Right lobe of liver (tissue), 6 donors: ENCODE measurements at regions not wholly inside any gene's neighbourhood (a gene's known extent, or its start where the extent isn't known, plus 50 kb on each side); places are given as distances from the start of the nearest gene placed in this dataset.

Experiments used
- ATAC-seq, 4 donors: fragments of 200-7000 bp; cut with Tn5 transposase; one replicate each; pipeline ENCODE4 v1.9.1; 2020; ENCODE audit warnings: mild to moderate bottlenecking in 4 of 4, moderate library complexity in 4 of 4
- DNase-seq, 3 donors: peaks; one replicate each; pipeline ENCODE4 v3.0.0-alpha.2; 2020
- H3K27ac ChIP-seq, 3 donors: fragments of 200-600 bp; one replicate each; pipeline ENCODE4 v1.8.0; 2022
- H3K27me3 ChIP-seq, 2 donors: fragments of 200-600 bp; one replicate each; pipeline ENCODE4 v1.8.0; 2022
- H3K36me3 ChIP-seq, 4 donors: fragments of 200-600 bp; sonication (generic) in 1 of 4; one replicate each; pipeline versions ENCODE4 v1.5.1 to v1.8.0; 2017 to 2022; ENCODE audit warnings: control low read depth in 1 of 4
- H3K4me1 ChIP-seq, 4 donors: fragments of 200-600 bp; sonication (generic) in 1 of 4; one replicate each; pipeline versions ENCODE4 v1.5.1 to v1.8.0; 2017 to 2022; ENCODE audit warnings: control low read depth in 1 of 4
- H3K4me3 ChIP-seq, 3 donors: fragments of 200-600 bp; one replicate each; pipeline ENCODE4 v1.8.0; 2022
- H3K9me3 ChIP-seq, 4 donors: fragments of 200-600 bp; sonication (generic) in 1 of 4; one replicate each; pipeline versions ENCODE4 v1.5.1 to v1.8.0; 2017 to 2022; ENCODE audit warnings: control low read depth in 1 of 4
- CTCF ChIP-seq, 4 donors: fragments of 200-600 bp in 3 of 4; fragments of 450-650 bp in 1 of 4; IDR thresholded peaks; one replicate each; pipeline versions ENCODE4 v1.5.1 to v1.8.0; 2016 to 2022; ENCODE audit warnings: antibody characterized with exemption in 4 of 4, mild to moderate bottlenecking in 2 of 4
- POLR2A ChIP-seq: fragments of 450-650 bp; IDR thresholded peaks from one replicate; pipeline ENCODE4 v1.6.1; 2017; ENCODE audit warnings: antibody characterized with exemption, mild to moderate bottlenecking
- WGBS: methylation state at CpG from one replicate; pipeline ENCODE4 v1.1.6; 2018; ENCODE audit warnings: low coverage, low lambda C conversion rate; ENCODE audit not compliant: insufficient coverage; ENCODE audit errors: missing lambda C conversion rate; 5-methylcytosine and 5-hydroxymethylcytosine counted together
- intact Hi-C, 2 donors: fragments of 100-400 bp; cut with DNase I; formaldehyde crosslinking; loops; one replicate each; pipeline versions ENCODE4 v1.11.2 to v1.14.1; 2022
- donor health status: DM: no; HTN: yes; CAD: no.
- donor health status: DM: no; HTN: no; CAD: no.
- donor health status: DM: no; HTN: no; CAD: no.
- donor health status: DM: no; HTN: yes; CAD: no.
- donor health status: DM: no; HTN: yes; CAD: no.

GRCh38 chr3:144394032-144394431 is 422.4 kb downstream of the DIPK2A start:
- no peaks in the 10 kb centered on the region for H3K36me3 ChIP-seq
- no peaks in the 10 kb centered on the region for H3K9me3 ChIP-seq
- no peak for TF ChIP-seq POLR2A
- TF ChIP-seq CTCF (IDR thresholded peaks at IDR 0.05): no peak
- H3K27me3 ChIP-seq: no peaks in the 10 kb centered on the region
- intact Hi-C loops: no loop called here
- no peaks in the 10 kb centered on the region for H3K4me1 ChIP-seq
- DNase-seq: no peak
- no peak overlapping the region for H3K4me3 ChIP-seq
- no peak overlapping the region for H3K27ac ChIP-seq
- no peak for ATAC-seq

- WGBS: 86% methylated on average over 5 of the region's 5 CpGs
- H3K36me3 ChIP-seq: no peaks in the 10 kb centered on the region
- no peak overlapping the region for H3K4me3 ChIP-seq
- no peaks in the 10 kb centered on the region for H3K4me1 ChIP-seq
- H3K27ac ChIP-seq: no peak overlapping the region
- no peaks in the 10 kb centered on the region for H3K27me3 ChIP-seq
- TF ChIP-seq CTCF (IDR thresholded peaks at IDR 0.05): no peak
- no peak for TF ChIP-seq POLR2A
- ATAC-seq: no peak
- peaks cover 0 to 6% (median 0%) of the 10 kb centered on the region in 4 donors for H3K9me3 ChIP-seq
- intact Hi-C loops: no loop called here
- no peak for DNase-seq
Observed at GRCh38 chr3:144402430-144402829, 430.8 kb downstream of the DIPK2A start.

DNA sequence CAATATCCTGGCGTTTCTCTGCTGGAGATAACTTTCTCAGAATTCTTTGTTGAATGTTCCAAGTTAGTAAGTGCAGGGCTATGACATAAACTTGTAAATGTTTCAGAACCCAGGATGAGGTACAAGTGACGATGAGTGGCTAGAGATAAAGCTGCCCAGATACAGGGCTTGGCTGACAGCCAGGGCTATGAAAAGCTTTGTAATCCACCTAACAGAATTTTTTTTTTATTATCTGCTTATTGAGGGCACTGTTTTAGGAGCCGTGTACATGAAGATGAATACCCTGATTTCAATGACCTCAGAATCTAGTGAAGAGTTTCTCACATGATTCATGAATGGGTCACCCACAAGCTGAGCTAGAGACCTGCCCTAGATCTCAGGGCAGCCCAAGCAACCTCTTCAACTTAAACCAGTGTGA is 431.4 kb downstream of the DIPK2A start:
- H3K27me3 ChIP-seq: no peaks in the 10 kb centered on the region
- DNase-seq: no peak
- WGBS: 57% methylated on average over 3 of the region's 3 CpGs
- no peak for ATAC-seq
- no peak overlapping the region for H3K27ac ChIP-seq
- TF ChIP-seq CTCF (IDR thresholded peaks at IDR 0.05) (no peak), POLR2A (no peak)
- peaks cover 0 to 6% (median 0%) of the 10 kb centered on the region in 4 donors for H3K9me3 ChIP-seq
- intact Hi-C loops: no loop called here
- no peak overlapping the region for H3K4me3 ChIP-seq
- no peaks in the 10 kb centered on the region for H3K4me1 ChIP-seq
- H3K36me3 ChIP-seq: no peaks in the 10 kb centered on the region

GRCh38 chr3:144407335-144407734 is 435.7 kb downstream of the DIPK2A start:
- Histone ChIP-seq H3K4me1 (no peaks in the 10 kb centered on the region), H3K36me3 (no peaks in the 10 kb centered on the region), H3K4me3 (no peak overlapping the region), H3K27ac (no peak overlapping the region), H3K27me3 (no peaks in the 10 kb centered on the region), H3K9me3 (no peaks in the 10 kb centered on the region)
- DNase-seq: no peak
- intact Hi-C loops: no loop called here
- ATAC-seq: no peak
- TF ChIP-seq POLR2A (no peak), CTCF (IDR thresholded peaks at IDR 0.05) (no peak)
- WGBS: 100% methylated on average over 2 of the region's 2 CpGs

DNA sequence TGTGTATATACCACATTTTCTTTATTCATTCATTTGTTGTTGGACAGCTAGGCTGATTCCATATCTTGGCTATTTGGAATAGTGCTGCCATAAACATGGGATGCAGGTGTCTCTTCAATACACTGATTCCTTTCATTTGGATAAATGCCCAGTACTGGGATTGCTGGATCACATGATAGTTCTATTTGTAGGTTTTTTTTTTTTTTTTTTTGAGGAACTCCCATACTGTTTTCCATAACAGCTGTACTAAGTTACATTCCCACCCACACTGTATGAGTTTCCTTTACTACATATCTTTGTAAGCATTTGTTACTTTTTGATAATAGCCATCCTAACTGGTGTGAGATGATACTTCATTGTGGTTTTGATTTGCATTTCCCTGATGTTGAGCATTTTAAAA is 437.7 kb downstream of the DIPK2A start:
- Histone ChIP-seq H3K27me3 (no peaks in the 10 kb centered on the region), H3K4me1 (no peaks in the 10 kb centered on the region), H3K36me3 (no peaks in the 10 kb centered on the region), H3K9me3 (no peaks in the 10 kb centered on the region), H3K27ac (no peak overlapping the region), H3K4me3 (no peak overlapping the region)
- ATAC-seq (no peak), DNase-seq (no peak)
- no peak for TF ChIP-seq POLR2A
- TF ChIP-seq CTCF (IDR thresholded peaks at IDR 0.05): no peak
- intact Hi-C loops: no loop called here
